ENCODE measurements at regions not wholly inside any gene's neighbourhood (a gene's known extent, or its start where the extent isn't known, plus 50 kb on each side); places are given as distances from the start of the nearest gene placed in this dataset.

- no peak overlapping the region for H3K4me3 ChIP-seq (replicated peaks; ENCODE audit: low read depth, low read length)
- DNase-seq (ENCODE audit: extremely low read depth, low read depth), result peak; percentile 11
- peak; percentile 32 for TF ChIP-seq CTCF (IDR thresholded peaks at IDR 0.05; ENCODE audit: low read depth, low read length, missing control alignments)
Observed at GRCh38 chr12:126663304-126664094, 1598.3 kb downstream of the AACS start.

GRCh38 chr12:126667339-126667738 lies 1599.6 kb upstream of the TMEM132C start:
- DNase-seq (ENCODE audit: extremely low read depth, low read depth), result peak; percentile 30
- no peak for TF ChIP-seq CTCF (IDR thresholded peaks at IDR 0.05; ENCODE audit: low read depth, low read length, missing control alignments)
- no peak overlapping the region for H3K4me3 ChIP-seq (replicated peaks; ENCODE audit: low read depth, low read length)

GRCh38 chr12:126668538-126668937 lies 1598.4 kb upstream of the TMEM132C start:
- peak; percentile 49 for DNase-seq (ENCODE audit: extremely low read depth, low read depth)
- no peak overlapping the region for H3K4me3 ChIP-seq (replicated peaks; ENCODE audit: low read depth, low read length)
- no peak for TF ChIP-seq CTCF (IDR thresholded peaks at IDR 0.05; ENCODE audit: low read depth, low read length, missing control alignments)

GRCh38 chr12:126668961-126669360 lies 1598.0 kb upstream of the TMEM132C start:
- peak; percentile 20 for DNase-seq (ENCODE audit: extremely low read depth, low read depth)
- TF ChIP-seq CTCF (IDR thresholded peaks at IDR 0.05; ENCODE audit: low read depth, low read length, missing control alignments), result no peak
- no peak overlapping the region for H3K4me3 ChIP-seq (replicated peaks; ENCODE audit: low read depth, low read length)

GRCh38 chr12:126676434-126676833 lies 1590.5 kb upstream of the TMEM132C start:
- TF ChIP-seq CTCF (IDR thresholded peaks at IDR 0.05; ENCODE audit: low read depth, low read length, missing control alignments), result no peak
- no peak overlapping the region for H3K4me3 ChIP-seq (replicated peaks; ENCODE audit: low read depth, low read length)
- no peak for DNase-seq (ENCODE audit: extremely low read depth, low read depth)

GRCh38 chr12:126681676-126682075 lies 1585.3 kb upstream of the TMEM132C start:
- no peak for DNase-seq (ENCODE audit: extremely low read depth, low read depth)
- no peak overlapping the region for H3K4me3 ChIP-seq (replicated peaks; ENCODE audit: low read depth, low read length)
- no peak for TF ChIP-seq CTCF (IDR thresholded peaks at IDR 0.05; ENCODE audit: low read depth, low read length, missing control alignments)

GRCh38 chr12:126684703-126685102 lies 1582.3 kb upstream of the TMEM132C start:
- H3K4me3 ChIP-seq (replicated peaks; ENCODE audit: low read depth, low read length), result no peak overlapping the region
- no peak for DNase-seq (ENCODE audit: extremely low read depth, low read depth)
- no peak for TF ChIP-seq CTCF (IDR thresholded peaks at IDR 0.05; ENCODE audit: low read depth, low read length, missing control alignments)
